ENCODE measurements at regions not wholly inside any gene's neighbourhood (a gene's known extent, or its start where the extent isn't known, plus 50 kb on each side); places are given as distances from the start of the nearest gene placed in this dataset.
A peak's percentile ranks its signal among the peaks of the same experiment; 100 is the strongest.
"Not testable (repeated sequence)": the region's sequence is repeated elsewhere in the genome, so short reads cannot be mapped to it uniquely, and the experiment has no call there.

GRCh38 chr1:29767769-29768425 is 531.6 kb downstream of the PTPRU start:
- no peak for DNase-seq

GRCh38 chr1:29767088-29767685 is 530.9 kb downstream of the PTPRU start:
- no peak for DNase-seq

GRCh38 chr1:29762635-29763034 is 526.3 kb downstream of the PTPRU start:
- DNase-seq: no peak

- DNase-seq: no peak
Observed at GRCh38 chr1:29761159-29761928, 525.0 kb downstream of the PTPRU start.

GRCh38 chr1:29760067-29760564 is 523.8 kb downstream of the PTPRU start:
- no peak for DNase-seq

GRCh38 chr1:29758781-29759499 is 522.6 kb downstream of the PTPRU start:
- DNase-seq: no peak

GRCh38 chr1:29757866-29758780 is 521.8 kb downstream of the PTPRU start:
- no peak for DNase-seq

- DNase-seq: no peak
Observed at GRCh38 chr1:29756901-29757725, 520.8 kb downstream of the PTPRU start.

- DNase-seq: no peak
Observed at GRCh38 chr1:29756498-29756897, 520.2 kb downstream of the PTPRU start.

- no peak for DNase-seq
Observed at GRCh38 chr1:29756085-29756484, 519.8 kb downstream of the PTPRU start.

- not testable (repeated sequence) for DNase-seq
Observed at GRCh38 chr1:29755412-29756015, 519.2 kb downstream of the PTPRU start.

GRCh38 chr1:29754573-29755375 is 518.5 kb downstream of the PTPRU start:
- no peak for DNase-seq

- no peak for DNase-seq
Observed at GRCh38 chr1:29753771-29754572, 517.6 kb downstream of the PTPRU start.

GRCh38 chr1:29753244-29753643 is 516.9 kb downstream of the PTPRU start:
- no peak for DNase-seq

GRCh38 chr1:29752141-29752540 is 515.8 kb downstream of the PTPRU start:
- peak; percentile 8 for DNase-seq

- DNase-seq: no peak
Observed at GRCh38 chr1:29749024-29749945, 513.0 kb downstream of the PTPRU start.

GRCh38 chr1:29747196-29747595 is 510.9 kb downstream of the PTPRU start:
- no peak for DNase-seq
